Upper lobe of left lung (tissue), 4 donors: ENCODE measurements at regions not wholly inside any gene's neighbourhood (a gene's known extent, or its start where the extent isn't known, plus 50 kb on each side); places are given as distances from the start of the nearest gene placed in this dataset.

ENCODE experiments used
- EP300 ChIP-seq, 4 donors: sonication (generic); formaldehyde crosslinking; IDR thresholded peaks; one replicate each; pipeline ENCODE4 v1.5.1; 2017; ENCODE audit warnings: antibody characterized with exemption in 4 of 4, control low read depth in 2 of 4
- POLR2AphosphoS5 ChIP-seq, 2 donors: sonication (generic); formaldehyde crosslinking; IDR thresholded peaks; one replicate each; pipeline ENCODE4 v1.5.1; 2017; ENCODE audit warnings: antibody characterized with exemption in 2 of 2
- TF ChIP-seq, protein P1 (sequence below), 6 experiments: fragments of 450-650 bp in 4 of 6; fragments of 200-600 bp in 2 of 6; sonication (generic) in 2 of 6; IDR thresholded peaks; one replicate each; pipeline ENCODE4 v1.5.1; 2016 to 2019; ENCODE audit warnings: antibody characterized with exemption in 6 of 6

- TF ChIP-seq, protein P1, sequence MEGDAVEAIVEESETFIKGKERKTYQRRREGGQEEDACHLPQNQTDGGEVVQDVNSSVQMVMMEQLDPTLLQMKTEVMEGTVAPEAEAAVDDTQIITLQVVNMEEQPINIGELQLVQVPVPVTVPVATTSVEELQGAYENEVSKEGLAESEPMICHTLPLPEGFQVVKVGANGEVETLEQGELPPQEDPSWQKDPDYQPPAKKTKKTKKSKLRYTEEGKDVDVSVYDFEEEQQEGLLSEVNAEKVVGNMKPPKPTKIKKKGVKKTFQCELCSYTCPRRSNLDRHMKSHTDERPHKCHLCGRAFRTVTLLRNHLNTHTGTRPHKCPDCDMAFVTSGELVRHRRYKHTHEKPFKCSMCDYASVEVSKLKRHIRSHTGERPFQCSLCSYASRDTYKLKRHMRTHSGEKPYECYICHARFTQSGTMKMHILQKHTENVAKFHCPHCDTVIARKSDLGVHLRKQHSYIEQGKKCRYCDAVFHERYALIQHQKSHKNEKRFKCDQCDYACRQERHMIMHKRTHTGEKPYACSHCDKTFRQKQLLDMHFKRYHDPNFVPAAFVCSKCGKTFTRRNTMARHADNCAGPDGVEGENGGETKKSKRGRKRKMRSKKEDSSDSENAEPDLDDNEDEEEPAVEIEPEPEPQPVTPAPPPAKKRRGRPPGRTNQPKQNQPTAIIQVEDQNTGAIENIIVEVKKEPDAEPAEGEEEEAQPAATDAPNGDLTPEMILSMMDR (IDR thresholded peaks at IDR 0.05), result no peak
- TF ChIP-seq EP300 (IDR thresholded peaks at IDR 0.05) (no peak), POLR2AphosphoS5 (IDR thresholded peaks at IDR 0.05) (no peak)
Observed at GRCh38 chr22:27133681-27134314, 476.4 kb downstream of the MIAT start.
